HepG2 (cell line): ENCODE measurements at regions not wholly inside any gene's neighbourhood (a gene's known extent, or its start where the extent isn't known, plus 50 kb on each side); places are given as distances from the start of the nearest gene placed in this dataset.

Experiments
- CHD2 ChIP-seq: IDR thresholded peaks from 2 replicates; pipeline ENCODE4 v1.6.1; 2011; ENCODE audit warnings: low read depth, low read length, improper control_type of control experiment
- HNRNPUL1 ChIP-seq: fragments of 200-400 bp; formaldehyde crosslinking; IDR thresholded peaks from 2 replicates; pipeline ENCODE4 v1.6.1; 2017; ENCODE audit warnings: low read depth, mild to moderate bottlenecking, low read length, moderate library complexity
- PAWR ChIP-seq: sonication (generic); formaldehyde crosslinking; IDR thresholded peaks from 2 replicates; pipeline ENCODE4 v1.4.0; 2020; ENCODE audit warnings: missing genetic modification reagents, mild to moderate bottlenecking, borderline replicate concordance
- RBAK ChIP-seq: sonication (generic); formaldehyde crosslinking; IDR thresholded peaks from 2 replicates; pipeline ENCODE4 v1.5.1; 2020; ENCODE audit warnings: mild to moderate bottlenecking, missing genetic modification reagents
- ZNF326 ChIP-seq: sonication (generic); formaldehyde crosslinking; IDR thresholded peaks from 2 replicates; pipeline ENCODE4 v1.4.0; 2020; ENCODE audit warnings: missing genetic modification reagents, borderline replicate concordance
- ZNF670 ChIP-seq: sonication (generic); formaldehyde crosslinking; IDR thresholded peaks from 2 replicates; pipeline ENCODE4 v1.8.0; 2022; ENCODE audit warnings: mild to moderate bottlenecking, missing genetic modification reagents, borderline replicate concordance
- ZNF746 ChIP-seq: sonication (generic); formaldehyde crosslinking; IDR thresholded peaks from 2 replicates; pipeline ENCODE4 v1.8.0; 2022; ENCODE audit warnings: mild to moderate bottlenecking, missing genetic modification reagents
- ZNF841 ChIP-seq: sonication (generic); formaldehyde crosslinking; IDR thresholded peaks from 2 replicates; pipeline ENCODE4 v1.8.1; 2023; ENCODE audit warnings: missing genetic modification reagents, borderline replicate concordance
- TF ChIP-seq, protein P1 (sequence below): sonication (generic); formaldehyde crosslinking; IDR thresholded peaks from 2 replicates; pipeline ENCODE4 v1.4.0; 2020; ENCODE audit warnings: missing genetic modification reagents; ENCODE audit errors: not compliant biosample characterization
- TF ChIP-seq, protein P2 (sequence below): sonication (generic); formaldehyde crosslinking; IDR thresholded peaks from 2 replicates; pipeline ENCODE4 v1.5.0; 2020; ENCODE audit warnings: mild to moderate bottlenecking, missing genetic modification reagents, moderate library complexity
- TF ChIP-seq, protein P3 (sequence below): IDR thresholded peaks from 2 replicates; pipeline ENCODE4 v1.6.1; 2016; ENCODE audit warnings: low read depth, missing genetic modification reagents, missing compliant biosample characterization

DNA sequence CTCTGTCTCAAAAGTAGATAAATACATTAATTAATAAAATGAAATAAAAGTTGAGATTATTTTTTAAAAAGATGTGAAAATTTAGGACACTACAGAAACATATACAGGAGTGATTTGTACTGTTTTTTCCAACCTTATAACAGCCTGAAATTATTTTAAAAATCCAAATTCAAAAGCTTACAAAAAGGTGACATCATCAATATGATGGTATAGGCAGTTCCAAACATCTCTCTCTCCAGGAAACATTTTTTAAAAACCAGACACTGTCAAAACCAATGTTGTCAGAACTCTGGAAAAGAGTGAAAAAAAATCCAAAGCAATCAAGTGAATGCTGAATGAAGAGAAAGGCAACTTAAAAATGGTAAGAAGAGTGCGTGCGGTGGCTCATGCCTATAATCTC is 76.7 kb downstream of the HHEX start:
- TF ChIP-seq, protein P1, sequence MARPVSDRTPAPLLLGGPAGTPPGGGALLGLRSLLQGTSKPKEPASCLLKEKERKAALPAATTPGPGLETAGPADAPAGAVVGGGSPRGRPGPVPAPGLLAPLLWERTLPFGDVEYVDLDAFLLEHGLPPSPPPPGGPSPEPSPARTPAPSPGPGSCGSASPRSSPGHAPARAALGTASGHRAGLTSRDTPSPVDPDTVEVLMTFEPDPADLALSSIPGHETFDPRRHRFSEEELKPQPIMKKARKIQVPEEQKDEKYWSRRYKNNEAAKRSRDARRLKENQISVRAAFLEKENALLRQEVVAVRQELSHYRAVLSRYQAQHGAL (CRISPR knock-in tag): no peak
- TF ChIP-seq PAWR (CRISPR knock-in tag) (no peak), ZNF670 (CRISPR knock-in tag) (no peak), ZNF746 (CRISPR knock-in tag) (no peak), HNRNPUL1 (no peak), RBAK (CRISPR knock-in tag) (no peak), ZNF841 (no peak), CHD2 (no peak), ZNF326 (CRISPR knock-in tag) (no peak)
- TF ChIP-seq, protein P2, sequence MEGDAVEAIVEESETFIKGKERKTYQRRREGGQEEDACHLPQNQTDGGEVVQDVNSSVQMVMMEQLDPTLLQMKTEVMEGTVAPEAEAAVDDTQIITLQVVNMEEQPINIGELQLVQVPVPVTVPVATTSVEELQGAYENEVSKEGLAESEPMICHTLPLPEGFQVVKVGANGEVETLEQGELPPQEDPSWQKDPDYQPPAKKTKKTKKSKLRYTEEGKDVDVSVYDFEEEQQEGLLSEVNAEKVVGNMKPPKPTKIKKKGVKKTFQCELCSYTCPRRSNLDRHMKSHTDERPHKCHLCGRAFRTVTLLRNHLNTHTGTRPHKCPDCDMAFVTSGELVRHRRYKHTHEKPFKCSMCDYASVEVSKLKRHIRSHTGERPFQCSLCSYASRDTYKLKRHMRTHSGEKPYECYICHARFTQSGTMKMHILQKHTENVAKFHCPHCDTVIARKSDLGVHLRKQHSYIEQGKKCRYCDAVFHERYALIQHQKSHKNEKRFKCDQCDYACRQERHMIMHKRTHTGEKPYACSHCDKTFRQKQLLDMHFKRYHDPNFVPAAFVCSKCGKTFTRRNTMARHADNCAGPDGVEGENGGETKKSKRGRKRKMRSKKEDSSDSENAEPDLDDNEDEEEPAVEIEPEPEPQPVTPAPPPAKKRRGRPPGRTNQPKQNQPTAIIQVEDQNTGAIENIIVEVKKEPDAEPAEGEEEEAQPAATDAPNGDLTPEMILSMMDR (CRISPR knock-in tag): no peak
- TF ChIP-seq, protein P3, sequence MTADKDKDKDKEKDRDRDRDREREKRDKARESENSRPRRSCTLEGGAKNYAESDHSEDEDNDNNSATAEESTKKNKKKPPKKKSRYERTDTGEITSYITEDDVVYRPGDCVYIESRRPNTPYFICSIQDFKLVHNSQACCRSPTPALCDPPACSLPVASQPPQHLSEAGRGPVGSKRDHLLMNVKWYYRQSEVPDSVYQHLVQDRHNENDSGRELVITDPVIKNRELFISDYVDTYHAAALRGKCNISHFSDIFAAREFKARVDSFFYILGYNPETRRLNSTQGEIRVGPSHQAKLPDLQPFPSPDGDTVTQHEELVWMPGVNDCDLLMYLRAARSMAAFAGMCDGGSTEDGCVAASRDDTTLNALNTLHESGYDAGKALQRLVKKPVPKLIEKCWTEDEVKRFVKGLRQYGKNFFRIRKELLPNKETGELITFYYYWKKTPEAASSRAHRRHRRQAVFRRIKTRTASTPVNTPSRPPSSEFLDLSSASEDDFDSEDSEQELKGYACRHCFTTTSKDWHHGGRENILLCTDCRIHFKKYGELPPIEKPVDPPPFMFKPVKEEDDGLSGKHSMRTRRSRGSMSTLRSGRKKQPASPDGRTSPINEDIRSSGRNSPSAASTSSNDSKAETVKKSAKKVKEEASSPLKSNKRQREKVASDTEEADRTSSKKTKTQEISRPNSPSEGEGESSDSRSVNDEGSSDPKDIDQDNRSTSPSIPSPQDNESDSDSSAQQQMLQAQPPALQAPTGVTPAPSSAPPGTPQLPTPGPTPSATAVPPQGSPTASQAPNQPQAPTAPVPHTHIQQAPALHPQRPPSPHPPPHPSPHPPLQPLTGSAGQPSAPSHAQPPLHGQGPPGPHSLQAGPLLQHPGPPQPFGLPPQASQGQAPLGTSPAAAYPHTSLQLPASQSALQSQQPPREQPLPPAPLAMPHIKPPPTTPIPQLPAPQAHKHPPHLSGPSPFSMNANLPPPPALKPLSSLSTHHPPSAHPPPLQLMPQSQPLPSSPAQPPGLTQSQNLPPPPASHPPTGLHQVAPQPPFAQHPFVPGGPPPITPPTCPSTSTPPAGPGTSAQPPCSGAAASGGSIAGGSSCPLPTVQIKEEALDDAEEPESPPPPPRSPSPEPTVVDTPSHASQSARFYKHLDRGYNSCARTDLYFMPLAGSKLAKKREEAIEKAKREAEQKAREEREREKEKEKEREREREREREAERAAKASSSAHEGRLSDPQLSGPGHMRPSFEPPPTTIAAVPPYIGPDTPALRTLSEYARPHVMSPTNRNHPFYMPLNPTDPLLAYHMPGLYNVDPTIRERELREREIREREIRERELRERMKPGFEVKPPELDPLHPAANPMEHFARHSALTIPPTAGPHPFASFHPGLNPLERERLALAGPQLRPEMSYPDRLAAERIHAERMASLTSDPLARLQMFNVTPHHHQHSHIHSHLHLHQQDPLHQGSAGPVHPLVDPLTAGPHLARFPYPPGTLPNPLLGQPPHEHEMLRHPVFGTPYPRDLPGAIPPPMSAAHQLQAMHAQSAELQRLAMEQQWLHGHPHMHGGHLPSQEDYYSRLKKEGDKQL (CRISPR knock-in tag): no peak
